Effector memory CD8-positive, alpha-beta T cell (primary cell): ENCODE measurements at regions not wholly inside any gene's neighbourhood (a gene's known extent, or its start where the extent isn't known, plus 50 kb on each side); places are given as distances from the start of the nearest gene placed in this dataset.
A peak's percentile ranks its signal among the peaks of the same experiment; 100 is the strongest.

Source experiments
- ATAC-seq: fragments of 150-1000 bp; cut with Tn5 transposase; replicated peaks from 2 replicates; pipeline ENCODE4 v1.10.0; 2021; ENCODE audit warnings: mild to moderate bottlenecking, moderate library complexity
- DNase-seq, 3 experiments: peaks; one replicate each; pipeline ENCODE4 v3.0.0; 2021
- H3K27ac Mint-ChIP-seq, 2 donors: one replicate each; pipeline ENCODE4 v1.8.0; 2022; ENCODE audit warnings: mild to moderate bottlenecking in 2 of 2, mixed read lengths in 2 of 2, moderate library complexity in 2 of 2
- H3K27me3 Mint-ChIP-seq, 2 donors: one replicate each; pipeline ENCODE4 v1.8.0; 2022; ENCODE audit warnings: mixed read lengths in 2 of 2
- H3K36me3 Mint-ChIP-seq: one replicate; pipeline ENCODE4 v1.8.0; 2022; ENCODE audit warnings: mild to moderate bottlenecking, moderate library complexity, mixed read lengths; ENCODE audit not compliant: insufficient read depth
- H3K4me1 Mint-ChIP-seq, 2 donors: one replicate each; pipeline ENCODE4 v1.8.0; 2022; ENCODE audit warnings: low read depth in 2 of 2, mixed read lengths in 2 of 2
- H3K4me3 Mint-ChIP-seq, 2 donors: one replicate each; pipeline ENCODE4 v1.8.0; 2022; ENCODE audit warnings: mild to moderate bottlenecking in 2 of 2, mixed read lengths in 2 of 2, moderate library complexity in 2 of 2
- H3K9me3 Mint-ChIP-seq, 2 donors: one replicate each; pipeline ENCODE4 v1.8.0; 2022; ENCODE audit warnings: mixed read lengths in 2 of 2

- Mint-ChIP-seq H3K4me1 (no peaks in the 10 kb centered on the region), H3K27ac (no peak overlapping the region), H3K36me3 (no peaks in the 10 kb centered on the region), H3K4me3 (no peak overlapping the region), H3K9me3 (peaks cover 0 to 1% of the 10 kb centered on the region in 2 donors), H3K27me3 (peaks cover 0 to 6% of the 10 kb centered on the region in 2 donors)
- ATAC-seq = no peak
- no peak for DNase-seq
These were observed 130.7 kb upstream of the KLF7 start for GRCh38 chr2:207296265-207296948.

- peaks cover 0 to 6% of the 10 kb centered on the region in 2 donors for H3K27me3 Mint-ChIP-seq
- no peak overlapping the region for H3K4me3 Mint-ChIP-seq
- no peaks in the 10 kb centered on the region for H3K4me1 Mint-ChIP-seq
- H3K27ac Mint-ChIP-seq = no peak overlapping the region
- H3K9me3 Mint-ChIP-seq = no peaks in the 10 kb centered on the region
- DNase-seq (no peak), ATAC-seq (no peak)
- H3K36me3 Mint-ChIP-seq = no peaks in the 10 kb centered on the region
These were observed 135.1 kb upstream of the KLF7 start for GRCh38 chr2:207300817-207301216.

GRCh38 chr2:207304761-207305160 is 139.0 kb upstream of the KLF7 start:
- Mint-ChIP-seq H3K27ac (no peak overlapping the region), H3K4me3 (no peak overlapping the region), H3K27me3 (peaks cover 0 to 4% of the 10 kb centered on the region in 2 donors), H3K36me3 (no peaks in the 10 kb centered on the region), H3K9me3 (no peaks in the 10 kb centered on the region), H3K4me1 (peaks cover 0 to 1% of the 10 kb centered on the region in 2 donors)
- DNase-seq (no peak), ATAC-seq (no peak)

GRCh38 chr2:207308519-207309224 is 142.9 kb upstream of the KLF7 start:
- Mint-ChIP-seq H3K9me3 (no peaks in the 10 kb centered on the region), H3K27me3 (peaks cover 0 to 4% of the 10 kb centered on the region in 2 donors), H3K27ac (no peak overlapping the region), H3K4me3 (no peak overlapping the region), H3K4me1 (peaks cover 0 to 1% of the 10 kb centered on the region in 2 donors), H3K36me3 (no peaks in the 10 kb centered on the region)
- ATAC-seq (no peak), DNase-seq (no peak)

GRCh38 chr2:207311316-207312005 is 145.7 kb upstream of the KLF7 start:
- no peak overlapping the region for H3K27ac Mint-ChIP-seq
- no peak for DNase-seq
- ATAC-seq = peak; percentile 48
- no peaks in the 10 kb centered on the region for H3K36me3 Mint-ChIP-seq
- H3K4me1 Mint-ChIP-seq = peaks cover 0 to 1% of the 10 kb centered on the region in 2 donors
- H3K4me3 Mint-ChIP-seq = no peak overlapping the region
- no peaks in the 10 kb centered on the region for H3K9me3 Mint-ChIP-seq
- H3K27me3 Mint-ChIP-seq = peaks cover 0 to 4% of the 10 kb centered on the region in 2 donors

- H3K27ac Mint-ChIP-seq = no peak overlapping the region
- no peak overlapping the region for H3K4me3 Mint-ChIP-seq
These were observed 146.2 kb upstream of the KLF7 start for GRCh38 chr2:207312006-207312356.

GRCh38 chr2:207313947-207314346 is 148.2 kb upstream of the KLF7 start:
- ATAC-seq = no peak
- no peak overlapping the region for H3K4me3 Mint-ChIP-seq
- no peaks in the 10 kb centered on the region for H3K36me3 Mint-ChIP-seq
- H3K27me3 Mint-ChIP-seq = peaks cover 10 to 14% of the 10 kb centered on the region in 2 donors
- no peak for DNase-seq
- H3K4me1 Mint-ChIP-seq = peaks cover 0 to 1% of the 10 kb centered on the region in 2 donors
- H3K9me3 Mint-ChIP-seq = no peaks in the 10 kb centered on the region
- H3K27ac Mint-ChIP-seq = no peak overlapping the region

More at GRCh38 chr2:207312006-207312356, 146.2 kb upstream of the KLF7 start:
- peaks cover 0 to 1% of the 10 kb centered on the region in 2 donors for H3K4me1 Mint-ChIP-seq
- H3K9me3 Mint-ChIP-seq = no peaks in the 10 kb centered on the region
- H3K27me3 Mint-ChIP-seq = peaks cover 0 to 4% of the 10 kb centered on the region in 2 donors
- H3K36me3 Mint-ChIP-seq = no peaks in the 10 kb centered on the region
- ATAC-seq (no peak), DNase-seq (no peak)

GRCh38 chr2:207315131-207315530 is 149.4 kb upstream of the KLF7 start:
- no peaks in the 10 kb centered on the region for H3K4me1 Mint-ChIP-seq
- H3K36me3 Mint-ChIP-seq = no peaks in the 10 kb centered on the region
- H3K27me3 Mint-ChIP-seq = peaks cover 14 to 25% of the 10 kb centered on the region in 2 donors
- DNase-seq = no peak
- H3K9me3 Mint-ChIP-seq = no peaks in the 10 kb centered on the region
- ATAC-seq = no peak
- H3K27ac Mint-ChIP-seq = no peak overlapping the region
- no peak overlapping the region for H3K4me3 Mint-ChIP-seq

- H3K27me3 Mint-ChIP-seq = peaks cover 19 to 31% of the 10 kb centered on the region in 2 donors
- no peak overlapping the region for H3K27ac Mint-ChIP-seq
- H3K36me3 Mint-ChIP-seq = no peaks in the 10 kb centered on the region
- no peaks in the 10 kb centered on the region for H3K4me1 Mint-ChIP-seq
- no peak for DNase-seq
- ATAC-seq = no peak
- H3K4me3 Mint-ChIP-seq = no peak overlapping the region
- H3K9me3 Mint-ChIP-seq = no peaks in the 10 kb centered on the region
These were observed 150.7 kb upstream of the KLF7 start for GRCh38 chr2:207316484-207316883.

- H3K36me3 Mint-ChIP-seq = no peaks in the 10 kb centered on the region
- H3K4me1 Mint-ChIP-seq = no peaks in the 10 kb centered on the region
- H3K4me3 Mint-ChIP-seq = no peak overlapping the region
- H3K27ac Mint-ChIP-seq = no peak overlapping the region
- no peaks in the 10 kb centered on the region for H3K9me3 Mint-ChIP-seq
- DNase-seq (no peak), ATAC-seq (no peak)
- H3K27me3 Mint-ChIP-seq = peaks cover 19 to 31% of the 10 kb centered on the region in 2 donors
These were observed 151.2 kb upstream of the KLF7 start for GRCh38 chr2:207316906-207317305.

GRCh38 chr2:207317378-207317984 is 151.7 kb upstream of the KLF7 start:
- Mint-ChIP-seq H3K36me3 (no peaks in the 10 kb centered on the region), H3K4me1 (no peaks in the 10 kb centered on the region), H3K27me3 (peaks cover 19 to 31% of the 10 kb centered on the region in 2 donors), H3K27ac (no peak overlapping the region), H3K4me3 (no peak overlapping the region), H3K9me3 (no peaks in the 10 kb centered on the region)
- ATAC-seq (no peak), DNase-seq (no peak)

- H3K9me3 Mint-ChIP-seq = no peaks in the 10 kb centered on the region
- H3K27ac Mint-ChIP-seq = no peak overlapping the region
- H3K4me1 Mint-ChIP-seq = no peaks in the 10 kb centered on the region
- no peaks in the 10 kb centered on the region for H3K36me3 Mint-ChIP-seq
- H3K27me3 Mint-ChIP-seq = peaks cover 19 to 31% of the 10 kb centered on the region in 2 donors
- no peak for DNase-seq
- H3K4me3 Mint-ChIP-seq = no peak overlapping the region
- ATAC-seq = no peak
These were observed 152.5 kb upstream of the KLF7 start for GRCh38 chr2:207318181-207318628.

GRCh38 chr2:207319316-207319715 is 153.6 kb upstream of the KLF7 start:
- Mint-ChIP-seq H3K36me3 (no peaks in the 10 kb centered on the region), H3K9me3 (no peaks in the 10 kb centered on the region), H3K4me3 (no peak overlapping the region), H3K27ac (no peak overlapping the region), H3K27me3 (peaks cover 19 to 31% of the 10 kb centered on the region in 2 donors), H3K4me1 (no peaks in the 10 kb centered on the region)
- ATAC-seq = no peak
- no peak for DNase-seq
